ENCODE measurements at regions not wholly inside any gene's neighbourhood (a gene's known extent, or its start where the extent isn't known, plus 50 kb on each side); places are given as distances from the start of the nearest gene placed in this dataset.

DNA sequence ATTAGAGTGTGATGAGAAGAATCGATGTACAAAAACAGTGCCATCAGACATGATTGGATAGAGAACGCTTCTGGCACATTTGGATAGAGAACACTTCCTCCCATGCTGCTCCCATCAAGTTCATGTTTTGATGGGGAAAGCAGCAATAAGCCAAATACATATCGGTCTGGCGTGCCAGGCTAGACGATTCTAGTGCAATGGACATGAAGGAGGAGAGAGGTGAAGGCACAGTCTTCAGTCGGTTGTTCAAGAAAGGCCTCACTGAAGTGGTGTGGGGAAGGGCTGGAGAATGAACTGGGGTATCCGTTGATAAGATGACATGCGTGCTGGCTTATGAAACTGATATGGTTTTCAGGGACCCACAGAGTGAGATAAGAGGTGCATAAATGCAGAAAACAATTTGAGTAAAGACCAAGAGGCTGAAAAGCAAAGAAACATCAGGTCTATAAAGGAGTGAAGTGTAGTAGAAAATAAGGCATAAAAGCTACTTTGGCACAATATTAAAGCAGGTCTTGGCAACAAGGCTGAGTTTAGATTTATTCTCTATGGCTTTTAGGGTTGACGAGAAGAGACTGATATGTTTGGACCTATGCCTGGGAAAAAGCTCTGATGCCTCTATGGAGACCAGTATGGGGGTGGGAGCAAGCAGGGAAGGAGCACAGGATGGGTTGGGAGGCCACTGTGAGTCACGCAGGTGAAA, 117.6 kb upstream of the PIEZO2 start:
- no peak for DNase-seq

DNA sequence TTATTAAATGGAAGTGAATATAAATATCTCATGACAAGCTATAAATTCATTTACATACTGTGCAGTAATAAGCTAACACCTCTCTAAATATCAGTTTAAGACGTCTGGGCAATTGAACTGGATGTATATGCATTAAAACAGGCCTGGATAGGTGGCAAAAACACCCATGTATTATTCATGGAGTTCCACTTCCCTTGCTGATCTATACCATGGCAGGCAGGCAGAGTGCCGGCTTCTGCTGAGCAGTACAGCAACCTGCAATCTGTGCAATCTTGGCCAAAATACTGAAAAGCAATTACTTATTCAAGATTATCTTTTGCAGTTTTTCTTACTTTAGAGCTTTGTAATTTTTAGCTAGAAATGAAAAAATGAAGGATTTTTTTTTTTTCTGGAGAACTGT, 112.1 kb upstream of the PIEZO2 start:
- DNase-seq = no peak

DNA sequence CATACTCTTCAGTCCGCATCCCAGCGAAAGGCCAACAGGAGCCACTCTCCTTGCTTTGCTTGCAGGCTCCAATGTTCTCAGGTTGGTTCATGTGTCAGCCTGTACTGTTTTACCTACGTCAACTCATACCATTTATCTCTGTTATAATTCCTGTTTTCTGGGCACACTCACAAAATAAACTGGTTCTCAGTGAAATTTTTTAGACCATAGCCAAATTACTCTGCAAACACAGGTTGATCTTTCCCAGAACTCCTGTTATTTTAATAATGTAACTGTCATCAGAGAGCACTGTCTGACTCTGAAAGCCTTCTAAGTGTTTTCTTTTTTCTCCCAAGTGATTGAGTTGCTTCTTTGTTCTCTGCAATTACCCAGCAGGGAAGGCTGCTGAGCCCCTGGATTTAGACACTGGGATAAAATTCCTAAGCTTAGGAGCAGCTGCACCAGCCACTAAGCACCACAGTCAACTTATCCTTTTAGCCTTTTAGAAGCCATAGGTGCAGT, 111.6 kb upstream of the PIEZO2 start:
- DNase-seq = no peak

DNA sequence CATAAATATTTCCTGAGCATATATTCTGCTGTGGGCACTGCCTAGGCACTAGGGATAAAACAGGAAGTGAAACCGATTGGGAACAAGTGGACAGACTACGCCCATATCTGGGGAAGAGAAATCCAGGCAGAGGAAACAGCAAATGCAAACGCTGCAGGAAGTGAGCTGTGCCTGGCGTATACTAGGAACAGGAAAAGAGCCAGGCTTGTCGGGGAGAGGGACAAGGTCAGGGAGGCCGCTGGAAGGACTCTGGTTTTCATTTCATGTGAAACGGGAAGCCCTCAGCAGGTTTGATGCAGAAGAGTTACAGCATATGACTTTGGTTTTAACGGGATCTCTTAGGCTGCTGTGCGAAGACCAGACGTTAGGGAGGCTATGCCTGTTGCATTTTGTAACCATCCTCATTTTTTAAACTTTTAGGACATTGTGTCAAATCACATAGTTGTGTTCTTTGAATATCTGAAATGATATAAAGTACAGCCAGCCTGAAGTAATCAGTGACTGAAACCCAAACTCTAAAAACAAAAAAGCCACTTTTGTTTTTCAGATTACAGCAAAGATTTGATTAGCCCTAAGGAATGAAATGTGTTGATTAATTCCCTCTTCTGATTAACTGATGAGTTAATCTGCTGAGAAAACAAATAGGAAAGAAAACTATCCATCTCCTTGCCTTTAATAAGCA, 110.2 kb upstream of the PIEZO2 start:
- DNase-seq = peak; percentile 17

DNA sequence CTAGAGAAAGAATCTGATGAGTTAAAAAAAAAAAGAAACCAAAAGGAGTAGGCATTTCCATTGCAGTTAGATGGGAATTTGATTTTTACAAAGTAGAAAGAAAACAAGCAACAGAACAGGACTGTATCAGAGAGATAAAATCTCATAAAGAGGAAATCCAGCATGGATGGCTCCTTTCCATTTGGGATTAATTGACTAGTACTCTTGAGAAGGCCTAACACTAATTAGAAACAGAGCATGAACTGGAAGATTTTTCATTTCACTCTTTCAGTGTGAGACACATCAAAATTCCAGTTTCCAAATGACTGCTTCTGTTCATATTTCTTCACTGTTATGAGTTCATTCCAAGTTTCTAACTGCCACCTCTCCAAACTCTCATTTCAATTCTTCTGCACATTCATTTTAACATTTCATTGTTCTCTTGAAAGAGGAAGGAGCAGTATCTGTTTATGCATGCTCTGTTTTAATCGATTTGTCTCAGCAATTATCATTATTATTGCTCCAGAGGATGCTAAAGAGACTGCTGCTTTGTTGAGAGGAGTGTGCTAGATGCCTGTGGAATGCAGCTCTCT, 108.8 kb upstream of the PIEZO2 start:
- no peak for DNase-seq

DNA sequence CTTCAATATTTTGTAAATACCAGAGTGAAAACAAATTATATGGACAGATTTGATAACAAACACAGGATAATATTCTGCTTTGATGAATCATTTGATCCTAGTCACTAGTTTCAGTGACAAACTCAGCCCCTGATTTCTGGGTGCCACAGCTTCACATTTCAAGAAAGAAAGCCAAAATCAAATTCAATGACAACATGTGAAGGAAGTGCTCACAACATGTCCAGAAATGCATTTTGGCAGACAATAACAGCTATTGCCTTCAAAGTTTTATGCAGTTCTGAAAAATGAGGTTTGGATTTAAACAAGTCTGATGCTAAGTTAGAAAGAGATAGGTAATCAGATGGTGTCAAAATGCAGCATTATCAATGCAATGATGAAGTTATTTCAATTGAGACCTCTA, 106.9 kb upstream of the PIEZO2 start:
- DNase-seq = no peak

DNA sequence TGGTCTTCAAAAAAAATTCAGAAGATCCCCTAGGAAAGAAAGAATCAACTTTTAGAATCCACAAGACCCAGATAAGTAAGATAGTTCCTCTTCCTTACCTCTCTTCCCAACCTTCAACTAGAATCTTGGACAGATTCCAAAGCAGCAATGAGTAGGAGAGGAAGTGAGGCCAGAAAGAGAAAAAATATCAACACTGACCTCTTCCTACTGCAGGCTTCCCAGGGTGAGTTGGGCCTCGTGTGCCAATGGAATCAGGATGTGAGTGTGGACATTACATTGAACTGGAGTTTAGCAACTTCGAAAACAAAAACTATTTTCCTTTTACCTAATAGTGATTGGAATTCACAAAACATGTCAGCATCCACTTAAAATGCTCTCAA, 102.5 kb upstream of the PIEZO2 start:
- DNase-seq = peak; percentile 41

DNA sequence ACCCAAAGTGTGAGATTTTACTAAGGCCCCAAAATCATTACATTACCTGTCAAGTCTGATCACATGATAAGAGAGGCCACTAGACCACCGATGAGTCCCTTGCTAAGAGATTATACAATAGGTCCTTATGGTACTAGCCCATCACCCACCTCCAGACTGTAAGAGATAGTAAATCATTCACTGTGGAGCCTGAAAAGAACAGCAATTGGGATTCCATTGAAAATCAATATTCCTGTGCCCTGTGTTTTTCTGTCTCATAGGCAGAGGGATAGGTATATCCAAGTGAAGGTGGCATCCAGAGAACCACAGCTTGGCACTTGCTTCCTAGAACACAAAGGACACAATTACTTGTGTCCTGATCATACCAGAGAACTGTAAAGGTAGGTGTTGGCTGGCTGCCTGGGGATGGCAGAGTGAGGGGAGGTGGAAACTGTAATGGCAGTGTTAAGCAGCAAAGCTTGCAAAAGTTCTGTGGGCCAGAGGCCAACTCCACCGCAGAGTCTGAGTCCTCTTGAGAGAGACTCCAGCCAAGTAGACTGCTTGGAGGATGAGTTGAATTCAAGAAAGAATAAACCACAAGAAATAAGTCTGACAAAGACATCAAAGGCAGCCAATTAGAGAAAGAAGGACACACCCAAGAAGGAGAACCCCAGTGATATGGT, 102.0 kb upstream of the PIEZO2 start:
- DNase-seq = peak; percentile 29

DNA sequence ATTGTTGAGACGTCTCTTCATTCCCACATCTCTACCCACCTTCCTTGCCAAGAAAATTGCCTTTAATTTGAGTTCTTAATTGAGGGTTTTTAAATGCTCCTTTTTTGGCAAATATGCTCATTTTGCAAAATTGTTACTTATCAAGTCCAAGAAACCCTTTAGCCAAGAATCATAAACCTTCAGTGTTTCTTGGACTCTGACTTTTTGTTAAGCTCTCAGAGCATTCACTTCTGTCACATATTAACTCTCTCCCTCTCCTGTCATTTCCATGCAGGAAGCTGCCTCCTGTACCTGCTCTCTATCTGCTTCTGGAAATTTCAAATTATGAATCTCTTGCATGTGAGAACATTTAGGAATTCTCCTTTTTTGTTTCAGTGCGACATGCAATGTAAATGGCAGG, 100.0 kb upstream of the PIEZO2 start:
- no peak for DNase-seq

DNA sequence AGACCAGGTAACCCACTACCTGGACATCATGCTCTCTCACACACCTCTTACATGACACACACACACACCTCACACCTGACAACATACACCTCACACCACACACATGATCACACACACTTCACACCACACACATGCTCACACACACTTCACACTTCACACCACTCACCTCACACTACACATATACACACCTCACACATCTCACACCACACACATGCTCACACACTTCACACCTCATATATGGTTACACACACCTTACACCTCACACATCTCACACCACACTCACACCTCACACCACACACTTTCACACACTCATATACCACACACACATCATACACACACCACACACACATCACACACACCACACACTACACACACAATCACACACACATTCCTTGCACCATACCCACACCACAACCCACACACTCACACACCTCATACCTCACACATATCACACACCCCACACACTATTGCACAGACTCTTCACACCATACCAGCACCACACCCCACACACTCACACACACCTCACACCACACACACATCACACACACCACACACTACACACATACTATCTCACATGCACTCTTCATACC, 98.1 kb upstream of the PIEZO2 start:
- no peak for DNase-seq

DNA sequence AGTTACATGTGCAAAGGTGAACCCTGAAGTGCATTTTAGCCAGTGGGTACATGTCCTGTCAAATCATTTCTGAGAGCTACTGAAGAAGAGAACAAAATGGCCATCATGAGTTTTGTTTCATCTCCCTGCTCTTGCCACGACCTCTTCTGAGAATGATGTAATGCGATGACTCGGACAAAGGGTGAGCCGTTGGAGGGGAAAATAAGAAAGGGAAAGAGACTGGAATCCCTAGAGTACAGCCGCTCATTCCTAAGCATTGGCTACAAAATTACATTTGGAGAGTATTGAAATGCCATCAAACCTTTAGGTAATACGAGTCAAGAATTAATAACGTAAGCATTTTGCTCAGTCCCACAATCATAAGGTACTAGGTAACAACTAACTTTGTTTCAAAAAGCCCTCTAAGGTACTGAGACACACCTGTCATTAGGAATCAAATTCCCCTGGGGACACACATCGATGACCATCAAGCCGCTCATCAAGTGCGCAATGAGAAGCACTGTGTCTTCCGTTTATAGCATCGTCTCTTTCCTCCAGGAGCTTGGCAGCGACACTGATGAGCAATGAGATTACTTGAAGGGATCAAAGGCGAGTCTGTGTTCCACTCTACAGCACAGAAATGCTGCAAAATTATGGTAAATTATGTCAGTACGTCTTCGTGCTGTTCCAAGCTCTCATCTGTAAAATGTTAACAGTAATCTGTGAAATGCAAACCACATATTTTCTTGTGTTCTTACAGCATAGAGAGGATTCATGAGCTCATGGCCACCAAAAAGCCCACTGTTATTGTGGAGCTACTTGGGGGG, 97.3 kb upstream of the PIEZO2 start:
- DNase-seq = peak; percentile 79

DNA sequence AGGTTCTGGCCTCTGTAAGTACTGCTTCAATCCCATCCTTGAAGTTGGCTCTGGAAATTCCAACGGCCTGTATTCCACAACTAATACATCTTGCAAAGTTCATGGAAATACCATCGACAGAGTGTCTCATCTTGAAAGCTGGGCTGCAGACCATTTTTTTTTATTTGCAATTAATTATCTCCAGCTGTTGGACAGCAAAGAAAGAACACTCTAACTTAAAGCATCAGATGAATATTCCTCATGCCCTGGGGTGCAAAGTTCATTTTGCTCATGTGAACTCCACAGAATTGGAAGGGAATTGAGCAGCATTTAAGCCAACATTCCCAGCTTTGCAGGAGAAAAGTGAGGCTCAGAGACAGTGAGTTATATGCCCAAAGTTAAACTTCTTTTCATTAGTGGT, 96.5 kb upstream of the PIEZO2 start:
- peak; percentile 33 for DNase-seq

DNA sequence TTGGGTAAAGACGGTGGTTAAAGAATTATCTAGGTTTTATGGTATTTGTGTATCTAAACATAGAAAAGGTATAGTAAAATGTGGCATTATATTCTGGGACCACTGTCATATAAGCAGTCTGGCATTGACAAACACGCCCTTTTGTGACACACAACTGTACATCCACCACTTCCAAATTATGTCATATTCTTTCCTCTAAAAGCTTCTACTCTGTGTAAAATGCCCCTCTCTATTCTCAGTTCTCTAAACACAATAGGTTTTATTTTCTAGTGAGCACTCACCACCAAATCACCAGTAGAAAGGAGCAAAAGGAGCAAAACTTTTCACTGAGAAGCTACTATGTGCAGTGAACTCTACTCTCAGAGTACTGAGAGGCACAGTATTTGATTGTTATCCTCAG, 88.1 kb upstream of the PIEZO2 start:
- DNase-seq = no peak

DNA sequence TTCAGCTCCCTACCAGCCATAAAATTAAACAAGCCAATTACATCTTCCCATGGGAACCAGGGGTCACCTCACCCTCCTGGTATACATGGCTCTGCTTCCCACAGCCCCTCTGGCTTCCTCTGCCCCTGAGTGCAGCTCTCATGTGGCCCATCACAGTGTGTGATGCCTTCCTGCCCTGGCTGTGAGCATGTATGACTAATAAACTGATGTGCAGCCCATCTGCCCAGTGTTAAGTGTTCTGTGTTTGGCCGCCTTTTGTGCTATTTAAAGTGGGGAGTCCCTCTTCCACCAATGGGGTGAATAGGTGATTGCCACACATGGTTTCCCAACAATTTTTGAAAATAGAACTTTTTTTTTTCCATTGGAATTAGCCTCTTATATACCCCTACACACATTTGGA, 87.7 kb upstream of the PIEZO2 start:
- no peak for DNase-seq

DNA sequence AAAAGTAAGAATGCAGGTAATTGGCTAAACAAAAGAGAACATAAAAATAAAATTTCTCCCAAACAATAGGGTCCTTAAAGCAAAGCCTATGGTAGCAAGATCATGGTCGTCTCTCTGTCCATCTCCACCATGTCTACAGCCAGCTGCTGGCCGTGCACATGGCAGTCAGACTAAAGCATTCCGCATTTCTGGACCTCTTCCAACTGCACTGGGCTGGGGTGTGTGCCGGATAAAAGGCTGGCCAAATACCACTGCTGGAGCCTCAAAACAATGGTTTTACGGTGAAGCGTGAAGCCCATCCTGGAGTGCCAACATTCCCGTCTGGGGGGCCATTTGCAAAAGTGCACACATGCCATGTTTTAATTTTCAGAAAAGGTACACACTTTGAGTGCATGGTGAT, 74.8 kb upstream of the PIEZO2 start:
- DNase-seq = no peak

DNA sequence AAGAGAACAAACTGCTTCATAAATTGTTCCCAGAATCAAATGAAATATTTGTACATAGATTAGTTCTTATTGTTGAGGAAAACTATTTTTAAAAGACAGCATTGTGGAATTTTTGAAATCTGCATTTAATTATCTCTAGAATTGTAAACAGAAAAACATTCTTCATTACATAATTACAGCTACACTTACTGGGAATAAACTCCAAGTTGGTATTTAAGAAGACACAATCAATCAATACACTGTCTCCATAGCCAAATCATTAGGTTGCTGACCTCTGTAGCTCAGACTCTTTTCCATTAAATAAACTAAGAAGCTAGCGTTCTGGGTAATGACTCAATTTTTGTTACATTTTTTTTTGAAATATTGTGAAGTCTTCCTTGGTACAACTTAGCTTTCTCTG, 70.2 kb upstream of the PIEZO2 start:
- no peak for DNase-seq

DNA sequence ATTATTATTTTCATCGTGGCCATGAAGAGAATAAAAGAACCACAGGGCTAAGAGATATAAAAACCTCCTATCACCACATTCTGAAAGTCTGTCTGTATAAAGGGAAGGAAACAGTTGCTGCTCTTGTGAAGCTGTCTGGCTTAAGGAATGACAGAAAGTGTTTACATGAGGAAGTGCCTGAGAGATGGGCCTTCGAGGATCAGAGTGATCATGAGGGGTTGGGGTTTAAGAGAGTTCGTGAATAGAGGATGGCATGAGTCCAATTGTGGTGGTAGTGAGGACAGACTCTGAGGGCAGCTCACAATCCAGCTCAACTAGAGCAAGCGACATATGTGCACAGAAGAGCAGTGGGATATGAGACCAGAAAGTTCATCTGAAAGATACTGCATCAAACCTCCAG, 65.8 kb upstream of the PIEZO2 start:
- no peak for DNase-seq

DNA sequence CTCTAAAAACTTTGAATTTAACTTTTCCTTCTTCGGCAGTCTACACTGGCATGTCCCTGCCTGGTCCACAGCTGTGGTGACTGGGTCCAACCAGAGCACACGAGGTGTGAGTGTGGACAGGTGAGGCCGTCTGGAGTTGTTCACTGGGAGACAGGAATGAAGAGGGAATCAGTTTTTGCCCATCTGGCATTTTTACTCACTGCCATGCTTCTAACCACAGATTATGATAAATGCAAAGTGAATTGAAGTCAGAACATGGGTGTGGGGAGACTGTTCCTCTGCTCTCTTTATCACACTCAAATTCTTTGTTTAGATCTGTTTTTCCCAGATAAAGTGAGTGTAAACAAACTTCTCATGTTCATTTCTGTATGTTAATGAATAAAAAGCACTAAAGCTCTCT, 54.7 kb upstream of the PIEZO2 start:
- DNase-seq = no peak

DNA sequence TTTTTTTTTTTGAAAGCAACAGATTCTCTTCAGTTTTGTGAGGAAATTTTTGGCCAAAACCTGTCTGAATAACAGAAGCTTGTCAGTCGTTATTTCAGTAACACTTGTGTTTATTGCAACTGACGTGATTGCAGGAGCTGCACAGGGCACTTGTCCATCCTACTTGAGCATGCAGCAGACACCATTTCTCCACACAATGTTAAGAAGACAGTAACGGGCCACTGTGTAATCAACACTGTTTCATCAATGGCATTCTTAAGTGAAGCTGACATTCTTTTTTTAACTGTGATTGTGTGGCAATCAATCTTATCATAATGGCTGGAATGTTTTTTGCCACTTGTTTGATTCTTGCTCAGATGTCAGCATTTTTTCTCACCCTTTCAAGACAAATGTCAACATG, 50.1 kb upstream of the PIEZO2 start:
- no peak for DNase-seq
